NCI-H2107 treated with DMSO at 0.1 percent for 48 hours (cell line): ENCODE measurements at regions not wholly inside any gene's neighbourhood (a gene's known extent, or its start where the extent isn't known, plus 50 kb on each side); places are given as distances from the start of the nearest gene placed in this dataset.

Source experiments
- DNase-seq: peaks from one replicate; lab custom pipeline; 2025; ENCODE audit not compliant: unreplicated experiment; lab: John Stamatoyannopoulos, UW

DNA sequence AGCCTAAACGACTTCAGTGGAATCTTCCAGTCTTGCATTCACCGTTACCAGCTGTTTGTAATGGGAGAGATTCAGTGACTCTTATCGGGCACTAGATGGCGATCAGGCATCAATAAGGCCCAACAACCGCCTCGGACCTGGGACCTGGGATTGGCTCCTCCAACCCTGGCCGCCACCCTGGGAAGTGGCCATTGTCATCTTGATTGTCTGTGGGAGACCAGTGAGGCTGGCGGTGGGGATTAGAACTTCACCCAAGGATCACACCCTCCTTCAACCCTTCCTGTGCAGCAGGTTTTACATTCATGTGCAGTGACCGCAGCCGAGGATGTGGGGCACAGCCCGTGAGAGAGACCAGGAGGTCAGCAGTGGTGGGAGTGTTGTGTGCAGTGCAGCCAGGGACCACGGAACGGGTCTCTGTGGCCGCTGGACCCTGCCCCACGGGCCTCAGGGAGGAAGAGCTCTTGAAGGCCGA, 85.3 kb downstream of the SPP2 start:
- peak; percentile 72 for DNase-seq

GRCh38 chr2:234134496-234134895, 84.0 kb downstream of the SPP2 start:
- no peak for DNase-seq

GRCh38 chr2:234133004-234133403, 82.5 kb downstream of the SPP2 start:
- no peak for DNase-seq

DNA sequence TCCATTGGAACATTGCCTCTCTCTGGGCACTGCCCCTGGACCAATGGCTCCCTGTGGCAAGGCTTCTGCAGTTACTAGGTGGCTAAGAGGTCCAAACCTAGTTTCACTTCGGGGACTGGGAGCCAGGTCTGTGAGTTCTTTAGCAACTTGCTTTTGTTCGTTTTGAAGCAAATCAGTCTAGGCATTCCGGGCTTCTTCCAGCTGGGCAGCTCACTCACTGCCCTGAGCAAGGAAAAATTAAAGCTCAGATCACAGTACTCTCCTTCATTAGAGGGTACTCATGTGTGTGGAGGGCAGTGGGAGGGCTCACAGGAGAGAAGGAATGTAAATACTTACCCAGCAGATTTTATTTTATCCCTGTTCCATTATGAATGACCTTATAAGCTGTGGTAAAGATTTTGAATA, 80.3 kb downstream of the SPP2 start:
- no peak for DNase-seq

- DNase-seq: no peak
Measured at GRCh38 chr2:234128606-234129005, 78.1 kb downstream of the SPP2 start.
